ENCODE measurements at regions not wholly inside any gene's neighbourhood (a gene's known extent, or its start where the extent isn't known, plus 50 kb on each side); places are given as distances from the start of the nearest gene placed in this dataset.

DNA sequence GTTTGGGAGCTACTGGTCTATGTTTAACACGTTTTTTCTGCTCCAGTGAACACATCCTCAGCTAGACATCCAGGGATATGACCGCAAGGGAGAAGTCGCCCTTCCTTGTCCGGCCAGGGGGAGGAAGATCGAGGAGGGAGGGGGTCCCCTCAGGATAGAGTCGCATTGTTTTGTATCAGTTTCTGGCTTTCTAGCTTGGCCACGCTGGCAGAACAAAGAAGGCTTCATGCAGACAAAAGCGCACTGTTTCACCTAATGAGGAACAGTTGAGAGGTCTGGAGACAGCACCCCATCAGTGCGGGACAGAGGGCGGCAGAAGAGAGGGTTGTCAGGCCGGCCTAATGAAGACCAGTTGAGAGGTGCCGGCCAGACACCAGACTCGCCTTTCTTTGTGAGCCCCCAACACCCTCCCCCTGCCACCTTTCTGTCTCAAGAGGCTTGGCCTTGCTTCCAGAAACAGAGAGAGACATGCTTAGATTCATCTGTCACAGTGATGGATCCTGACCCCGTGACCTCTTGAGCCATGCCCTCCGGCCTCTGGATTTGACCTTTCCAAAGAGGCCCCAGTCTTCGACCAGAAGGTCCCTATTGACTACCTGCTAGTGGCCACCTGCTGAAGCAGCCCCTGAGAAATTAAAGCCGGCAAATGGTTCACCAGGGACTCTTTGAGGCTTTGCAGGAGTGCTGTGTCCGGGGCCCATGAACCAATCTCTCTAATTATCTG lies 254.7 kb upstream of the TBX3 start:
- no peak for DNase-seq
- H3K4me3 Mint-ChIP-seq (ENCODE audit: low read depth, unreplicated experiment) = no peak overlapping the region
- no TSS peak for BruUV-seq (replicated peaks)
- peaks cover 12% of the 10 kb centered on the region for H3K9me3 Mint-ChIP-seq (ENCODE audit: low read depth, unreplicated experiment)
- intact Hi-C loops (cut with micrococcal nuclease; ENCODE audit: unreplicated experiment) = no loop called here
- no peaks in the 10 kb centered on the region for H3K4me1 Mint-ChIP-seq (ENCODE audit: low read depth, unreplicated experiment)
- no peak overlapping the region for H3K27ac Mint-ChIP-seq (ENCODE audit: unreplicated experiment)
- H3K36me3 Mint-ChIP-seq (ENCODE audit: insufficient read depth, unreplicated experiment) = no peaks in the 10 kb centered on the region
- no peaks in the 10 kb centered on the region for H3K27me3 Mint-ChIP-seq (ENCODE audit: unreplicated experiment)
- CTCF ChIA-PET = no interaction called here
- TF ChIP-seq, protein P1, sequence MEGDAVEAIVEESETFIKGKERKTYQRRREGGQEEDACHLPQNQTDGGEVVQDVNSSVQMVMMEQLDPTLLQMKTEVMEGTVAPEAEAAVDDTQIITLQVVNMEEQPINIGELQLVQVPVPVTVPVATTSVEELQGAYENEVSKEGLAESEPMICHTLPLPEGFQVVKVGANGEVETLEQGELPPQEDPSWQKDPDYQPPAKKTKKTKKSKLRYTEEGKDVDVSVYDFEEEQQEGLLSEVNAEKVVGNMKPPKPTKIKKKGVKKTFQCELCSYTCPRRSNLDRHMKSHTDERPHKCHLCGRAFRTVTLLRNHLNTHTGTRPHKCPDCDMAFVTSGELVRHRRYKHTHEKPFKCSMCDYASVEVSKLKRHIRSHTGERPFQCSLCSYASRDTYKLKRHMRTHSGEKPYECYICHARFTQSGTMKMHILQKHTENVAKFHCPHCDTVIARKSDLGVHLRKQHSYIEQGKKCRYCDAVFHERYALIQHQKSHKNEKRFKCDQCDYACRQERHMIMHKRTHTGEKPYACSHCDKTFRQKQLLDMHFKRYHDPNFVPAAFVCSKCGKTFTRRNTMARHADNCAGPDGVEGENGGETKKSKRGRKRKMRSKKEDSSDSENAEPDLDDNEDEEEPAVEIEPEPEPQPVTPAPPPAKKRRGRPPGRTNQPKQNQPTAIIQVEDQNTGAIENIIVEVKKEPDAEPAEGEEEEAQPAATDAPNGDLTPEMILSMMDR (IDR thresholded peaks at IDR 0.05; ENCODE audit: unreplicated experiment) = no peak

DNA sequence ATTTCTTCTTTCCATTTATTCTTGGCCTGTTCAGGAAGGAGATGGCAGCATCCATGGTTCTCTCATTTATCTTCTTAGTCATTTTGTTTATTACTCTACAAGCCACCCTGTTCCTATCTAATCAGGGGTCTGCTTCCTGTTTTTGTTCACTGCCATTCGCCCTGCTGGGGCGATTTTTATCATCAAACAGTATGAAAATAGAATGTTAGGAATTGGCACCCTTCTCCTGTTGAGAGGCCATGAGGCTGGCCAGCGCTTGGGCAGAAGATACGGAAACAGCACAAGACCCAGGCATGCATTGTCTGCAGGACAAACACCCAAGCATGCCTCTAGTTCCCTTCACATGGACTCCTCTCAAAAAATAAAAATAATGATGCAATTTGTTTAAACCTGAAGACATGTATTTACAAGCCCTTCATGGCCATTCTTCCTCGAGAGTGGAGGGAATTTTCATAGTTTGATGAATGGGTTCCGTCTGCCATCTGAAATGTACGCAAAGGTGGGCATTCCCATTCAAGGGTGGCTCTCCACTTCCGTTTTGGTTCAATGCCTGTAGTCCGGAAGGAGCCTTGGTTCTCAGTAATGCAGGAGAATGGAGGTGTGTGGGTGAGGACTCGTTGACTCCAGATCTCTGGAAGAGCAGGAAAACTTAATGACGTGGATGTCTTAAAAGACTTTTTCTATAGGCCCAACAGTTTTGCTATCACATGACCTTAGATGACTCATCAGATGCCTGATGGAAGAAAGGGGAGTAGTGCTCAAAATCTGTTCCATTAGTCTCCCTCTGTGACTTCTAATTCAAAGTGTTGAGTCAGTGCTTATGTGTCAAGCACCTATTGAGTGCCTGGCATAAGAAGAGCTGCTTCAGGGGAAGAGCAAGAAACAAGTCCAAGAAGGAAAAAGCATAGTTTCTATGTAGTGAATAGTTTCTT lies 252.4 kb upstream of the TBX3 start:
- no peaks in the 10 kb centered on the region for H3K27me3 Mint-ChIP-seq (ENCODE audit: unreplicated experiment)
- no peaks in the 10 kb centered on the region for H3K4me1 Mint-ChIP-seq (ENCODE audit: low read depth, unreplicated experiment)
- no TSS peak for BruUV-seq (replicated peaks)
- DNase-seq = no peak
- H3K27ac Mint-ChIP-seq (ENCODE audit: unreplicated experiment) = no peak overlapping the region
- no peaks in the 10 kb centered on the region for H3K36me3 Mint-ChIP-seq (ENCODE audit: insufficient read depth, unreplicated experiment)
- TF ChIP-seq, protein P1 (IDR thresholded peaks at IDR 0.05; ENCODE audit: unreplicated experiment) = no peak
- peaks cover 18% of the 10 kb centered on the region for H3K9me3 Mint-ChIP-seq (ENCODE audit: low read depth, unreplicated experiment)
- H3K4me3 Mint-ChIP-seq (ENCODE audit: low read depth, unreplicated experiment) = no peak overlapping the region
- CTCF ChIA-PET = no interaction called here
- intact Hi-C loops (cut with micrococcal nuclease; ENCODE audit: unreplicated experiment) = no loop called here

DNA sequence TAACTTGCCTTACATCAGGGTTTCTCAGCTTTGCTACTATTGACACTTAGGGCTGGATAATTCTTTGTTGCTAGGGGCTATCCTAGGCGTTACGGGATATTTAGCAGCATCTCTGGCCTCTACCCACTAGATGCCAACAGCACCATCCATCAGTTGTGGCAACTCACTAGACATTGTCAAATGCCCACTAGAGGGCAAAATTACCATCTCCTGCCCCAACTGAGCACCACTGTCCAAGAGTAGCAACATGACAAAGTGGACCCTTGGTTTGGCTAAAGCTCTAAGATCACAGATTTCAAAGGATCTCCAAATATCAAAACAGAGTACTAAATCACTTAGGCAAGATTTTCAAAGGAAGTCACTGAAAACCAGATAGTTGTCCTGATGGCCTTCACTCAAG lies 251.7 kb upstream of the TBX3 start:
- Mint-ChIP-seq H3K27ac (ENCODE audit: unreplicated experiment) (no peak overlapping the region), H3K4me3 (ENCODE audit: low read depth, unreplicated experiment) (no peak overlapping the region), H3K27me3 (ENCODE audit: unreplicated experiment) (no peaks in the 10 kb centered on the region), H3K4me1 (ENCODE audit: low read depth, unreplicated experiment) (no peaks in the 10 kb centered on the region), H3K9me3 (ENCODE audit: low read depth, unreplicated experiment) (peaks cover 19% of the 10 kb centered on the region), H3K36me3 (ENCODE audit: insufficient read depth, unreplicated experiment) (no peaks in the 10 kb centered on the region)
- TF ChIP-seq, protein P1 (IDR thresholded peaks at IDR 0.05; ENCODE audit: unreplicated experiment) = no peak
- intact Hi-C loops (cut with micrococcal nuclease; ENCODE audit: unreplicated experiment) = no loop called here
- no peak for DNase-seq
- CTCF ChIA-PET = no interaction called here
- BruUV-seq (replicated peaks) = no TSS peak

DNA sequence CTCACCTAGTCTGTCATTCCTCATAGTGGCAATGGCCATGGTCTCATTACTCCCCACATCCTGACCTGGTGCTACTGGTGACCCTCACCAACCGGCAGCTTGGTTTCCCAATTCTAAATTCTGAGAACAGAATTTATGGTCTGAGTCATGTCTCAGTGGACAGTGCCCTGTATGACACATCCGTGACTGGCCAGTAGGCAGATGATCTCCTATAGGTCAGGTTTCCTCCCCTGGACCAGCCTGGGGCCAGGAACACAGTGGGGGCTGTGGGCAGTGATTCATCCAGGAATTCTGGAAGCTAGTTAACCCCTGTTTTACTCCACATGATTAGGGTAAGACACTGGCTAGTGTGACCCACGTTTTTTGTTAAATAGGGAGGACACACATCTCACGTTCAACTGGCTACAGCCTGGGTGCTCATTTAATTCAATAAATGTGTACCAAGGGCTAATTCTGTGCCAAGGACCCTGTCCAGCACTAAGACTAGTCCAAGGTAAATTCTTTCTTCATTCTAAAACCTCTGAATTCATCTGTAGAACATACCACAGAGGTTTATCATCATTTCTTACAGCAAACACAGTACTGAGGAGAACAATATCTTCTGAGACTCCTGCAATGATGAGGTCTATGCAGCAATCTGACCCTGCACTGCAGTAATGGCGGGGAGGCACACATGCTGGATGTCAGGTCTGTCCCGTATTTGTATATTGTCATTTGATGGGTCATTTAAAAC lies 249.6 kb upstream of the TBX3 start:
- Mint-ChIP-seq H3K27me3 (ENCODE audit: unreplicated experiment) (no peaks in the 10 kb centered on the region), H3K9me3 (ENCODE audit: low read depth, unreplicated experiment) (peaks cover 21% of the 10 kb centered on the region), H3K4me3 (ENCODE audit: low read depth, unreplicated experiment) (no peak overlapping the region), H3K36me3 (ENCODE audit: insufficient read depth, unreplicated experiment) (no peaks in the 10 kb centered on the region), H3K27ac (ENCODE audit: unreplicated experiment) (no peak overlapping the region), H3K4me1 (ENCODE audit: low read depth, unreplicated experiment) (no peaks in the 10 kb centered on the region)
- TF ChIP-seq, protein P1 (IDR thresholded peaks at IDR 0.05; ENCODE audit: unreplicated experiment) = no peak
- intact Hi-C loops (cut with micrococcal nuclease; ENCODE audit: unreplicated experiment) = no loop called here
- DNase-seq = no peak
- BruUV-seq (replicated peaks) = no TSS peak
- CTCF ChIA-PET = interaction anchor here (0.6 kb wide), 1 partner anchor 1411 kb away, joined by 6 read pairs; no protein-coding TSS in a partner anchor

Data from Calu3 (cell line).